ENCODE measurements at regions not wholly inside any gene's neighbourhood (a gene's known extent, or its start where the extent isn't known, plus 50 kb on each side); places are given as distances from the start of the nearest gene placed in this dataset.

DNA sequence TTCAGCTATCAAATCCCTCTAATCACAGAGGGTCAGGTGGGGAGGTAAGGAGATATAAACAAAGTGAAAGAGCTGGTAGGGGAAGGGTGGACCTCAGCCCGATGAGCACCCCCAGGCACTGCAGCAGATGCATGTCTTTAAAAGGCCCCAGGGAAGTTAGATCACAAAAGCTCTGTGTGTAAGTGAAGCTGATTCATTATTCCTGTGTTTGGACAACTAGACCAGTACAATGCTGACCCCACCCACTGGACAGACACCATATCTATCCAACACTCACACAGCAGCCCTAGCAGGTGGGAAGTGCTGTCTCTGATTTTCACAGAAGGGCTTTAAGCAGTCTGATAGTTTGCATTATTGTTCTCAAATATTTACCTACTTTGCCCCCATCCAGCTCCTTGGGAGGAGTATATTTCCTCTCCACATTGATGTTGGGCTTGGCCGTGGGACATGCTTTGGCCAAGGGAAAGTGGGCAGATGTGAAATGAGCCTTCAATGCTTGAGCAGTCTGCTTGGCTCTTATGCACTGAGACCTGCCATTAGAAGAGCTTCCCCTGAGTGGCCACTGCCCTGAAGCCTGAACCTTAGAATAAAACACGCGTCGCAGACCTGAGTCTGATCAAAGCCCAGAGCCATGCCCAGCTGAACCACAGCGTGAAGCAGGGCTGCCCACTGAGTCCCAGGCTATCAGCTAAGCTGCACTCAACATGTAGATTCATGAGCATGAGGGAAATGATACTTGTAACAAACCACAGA is 111.4 kb downstream of the COPS8 start:
- Histone ChIP-seq H3K36me3 (ENCODE audit: control insufficient read depth, insufficient read depth, low read length) (no peaks in the 10 kb centered on the region), H3K4me1 (replicated peaks in 1 of 2; ENCODE audit: control insufficient read depth in 2 of 2, insufficient read depth in 2 of 2, low read length in 2 of 2) (peaks cover 5 to 6% of the 10 kb centered on the region in 2 experiments; a peak in 3 of 5 replicates)

More for the DNA sequence above, 111.4 kb downstream of the COPS8 start:
- Histone ChIP-seq H4K20me1 (replicated peaks; ENCODE audit: control insufficient read depth, insufficient read depth, low read length) (no peaks in the 10 kb centered on the region), H3K79me2 (ENCODE audit: control insufficient read depth, insufficient read depth, low read length) (no peaks in the 10 kb centered on the region), H3K4me2 (ENCODE audit: insufficient read depth, low read length) (no peak overlapping the region), H3K9me3 (replicated peaks; ENCODE audit: control insufficient read depth, insufficient read depth, low read depth, low read length) (no peaks in the 10 kb centered on the region), H3K4me3 (no peak overlapping the region), H3K27me3 (ENCODE audit: control insufficient read depth in 2 of 2, insufficient read depth in 2 of 2, low read length in 2 of 2) (peaks cover 0 to 31% of the 10 kb centered on the region in 2 experiments; a peak in 4 of 5 replicates), H2AFZ (ENCODE audit: low read depth, low read length) (no peak overlapping the region), H3K9me1 (ENCODE audit: control insufficient read depth, insufficient read depth, low read length) (peaks cover under 1% of the 10 kb centered on the region), H3K27ac (ENCODE audit: extremely low read depth, low read depth, low read length) (no peak overlapping the region), H3K9ac (ENCODE audit: insufficient read depth in 1 of 2, low read depth in 2 of 2, low read length in 2 of 2) (no peak overlapping the region)
- no peak for TF ChIP-seq ZNF431 (CRISPR knock-in tag; IDR thresholded peaks at IDR 0.05)
- TF ChIP-seq TAF15 (IDR thresholded peaks at IDR 0.05; ENCODE audit: low read depth, low read length): no peak
- TF ChIP-seq, protein P1, sequence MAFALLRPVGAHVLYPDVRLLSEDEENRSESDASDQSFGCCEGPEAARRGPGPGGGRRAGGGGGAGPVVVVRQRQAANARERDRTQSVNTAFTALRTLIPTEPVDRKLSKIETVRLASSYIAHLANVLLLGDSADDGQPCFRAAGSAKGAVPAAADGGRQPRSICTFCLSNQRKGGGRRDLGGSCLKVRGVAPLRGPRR (CRISPR knock-in tag; IDR thresholded peaks at IDR 0.05): no peak
- no peak for TF ChIP-seq ZNF146 (CRISPR knock-in tag; IDR thresholded peaks at IDR 0.05; ENCODE audit: unreplicated experiment)
- no peak for TF ChIP-seq KAT7 (CRISPR knock-in tag; IDR thresholded peaks at IDR 0.05; ENCODE audit: borderline replicate concordance)
- TF ChIP-seq ZNF253 (CRISPR knock-in tag; conservative IDR thresholded peaks at IDR 0.05): no peak
- no peak for TF ChIP-seq FOXK2 (conservative IDR thresholded peaks at IDR 0.05 in 1 of 2, IDR thresholded peaks at IDR 0.05 in 1 of 2; ENCODE audit: low read depth in 2 of 2)
- no peak for TF ChIP-seq COPS2 (conservative IDR thresholded peaks at IDR 0.05)
- TF ChIP-seq ADNP (tag; IDR thresholded peaks at IDR 0.05): no peak
- TF ChIP-seq NCOA6 (IDR thresholded peaks at IDR 0.05): no peak
- no peak for TF ChIP-seq MTA3 (IDR thresholded peaks at IDR 0.05; ENCODE audit: borderline replicate concordance)
- TF ChIP-seq, protein P2, sequence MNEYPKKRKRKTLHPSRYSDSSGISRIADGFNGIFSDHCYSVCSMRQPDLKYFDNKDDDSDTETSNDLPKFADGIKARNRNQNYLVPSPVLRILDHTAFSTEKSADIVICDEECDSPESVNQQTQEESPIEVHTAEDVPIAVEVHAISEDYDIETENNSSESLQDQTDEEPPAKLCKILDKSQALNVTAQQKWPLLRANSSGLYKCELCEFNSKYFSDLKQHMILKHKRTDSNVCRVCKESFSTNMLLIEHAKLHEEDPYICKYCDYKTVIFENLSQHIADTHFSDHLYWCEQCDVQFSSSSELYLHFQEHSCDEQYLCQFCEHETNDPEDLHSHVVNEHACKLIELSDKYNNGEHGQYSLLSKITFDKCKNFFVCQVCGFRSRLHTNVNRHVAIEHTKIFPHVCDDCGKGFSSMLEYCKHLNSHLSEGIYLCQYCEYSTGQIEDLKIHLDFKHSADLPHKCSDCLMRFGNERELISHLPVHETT (CRISPR knock-in tag; conservative IDR thresholded peaks at IDR 0.05 in 1 of 2, IDR thresholded peaks at IDR 0.05 in 1 of 2): no peak
- no peak for TF ChIP-seq HDAC1 (IDR thresholded peaks at IDR 0.05)
- TF ChIP-seq, protein P3, sequence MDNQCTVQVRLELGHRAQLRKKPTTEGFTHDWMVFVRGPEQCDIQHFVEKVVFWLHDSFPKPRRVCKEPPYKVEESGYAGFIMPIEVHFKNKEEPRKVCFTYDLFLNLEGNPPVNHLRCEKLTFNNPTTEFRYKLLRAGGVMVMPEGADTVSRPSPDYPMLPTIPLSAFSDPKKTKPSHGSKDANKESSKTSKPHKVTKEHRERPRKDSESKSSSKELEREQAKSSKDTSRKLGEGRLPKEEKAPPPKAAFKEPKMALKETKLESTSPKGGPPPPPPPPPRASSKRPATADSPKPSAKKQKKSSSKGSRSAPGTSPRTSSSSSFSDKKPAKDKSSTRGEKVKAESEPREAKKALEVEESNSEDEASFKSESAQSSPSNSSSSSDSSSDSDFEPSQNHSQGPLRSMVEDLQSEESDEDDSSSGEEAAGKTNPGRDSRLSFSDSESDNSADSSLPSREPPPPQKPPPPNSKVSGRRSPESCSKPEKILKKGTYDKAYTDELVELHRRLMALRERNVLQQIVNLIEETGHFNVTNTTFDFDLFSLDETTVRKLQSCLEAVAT (IDR thresholded peaks at IDR 0.05): no peak
- no peak for TF ChIP-seq ZNF121 (CRISPR knock-in tag; conservative IDR thresholded peaks at IDR 0.05)
- no peak for TF ChIP-seq CHD1 (IDR thresholded peaks at IDR 0.05; ENCODE audit: low read length)
- TF ChIP-seq MECOM (CRISPR knock-in tag; IDR thresholded peaks at IDR 0.05): no peak
- no peak for TF ChIP-seq DMBX1 (CRISPR knock-in tag; IDR thresholded peaks at IDR 0.05; ENCODE audit: borderline replicate concordance)
- TF ChIP-seq CTBP1 (IDR thresholded peaks at IDR 0.05; ENCODE audit: borderline replicate concordance): no peak
- no peak for ATAC-seq
- in situ Hi-C loops (cut with MboI): no loop called here
- no peak for FAIRE-seq
- WGBS (ENCODE audit: insufficient coverage, low coverage, missing lambda C conversion rate): 0% methylated on average over 5 of the region's 6 CpGs
- peak in 1 of 4 experiments; percentile 3 for DNase-seq (ENCODE audit: extremely low read depth in 1 of 4, low spot score in 3 of 4)
- POLR2A ChIA-PET: no interaction called here
- CTCF ChIA-PET (ENCODE audit: low intra/inter-chr PET ratio): no interaction called here
- BruUV-seq (replicated peaks): no TSS peak
- intact Hi-C loops (cut with micrococcal nuclease): no loop called here
